ENCODE measurements at regions not wholly inside any gene's neighbourhood (a gene's known extent, or its start where the extent isn't known, plus 50 kb on each side); places are given as distances from the start of the nearest gene placed in this dataset.

GRCh38 chr1:169013821-169014220 lies 92.7 kb upstream of the ATP1B1 start:
- no peak overlapping the region for H2AFZ ChIP-seq (ENCODE audit: insufficient read depth, low read length, poor library complexity)
- no peak overlapping the region for H4K91ac ChIP-seq (ENCODE audit: low read depth, low read length)
- H2BK120ac ChIP-seq (ENCODE audit: insufficient read depth, low read length, poor library complexity) = no peak overlapping the region
- H3K27me3 ChIP-seq (ENCODE audit: insufficient read depth, low read length) = no peaks in the 10 kb centered on the region
- no peak overlapping the region for H3K4me3 ChIP-seq (ENCODE audit: low read depth, low read length)
- H2AK5ac ChIP-seq (ENCODE audit: low read length) = no peak overlapping the region
- no peaks in the 10 kb centered on the region for H3K79me1 ChIP-seq (ENCODE audit: low read length)
- no peak overlapping the region for H2BK12ac ChIP-seq (ENCODE audit: low read length)
- DNase-seq = no peak
- H3K23ac ChIP-seq (ENCODE audit: low read length) = no peak overlapping the region
- H3K9ac ChIP-seq (ENCODE audit: low read length) = no peak overlapping the region
- H3K4ac ChIP-seq (ENCODE audit: low read depth, low read length) = no peak overlapping the region
- H3K36me3 ChIP-seq (ENCODE audit: control insufficient read depth in 1 of 2, insufficient read depth in 2 of 2, low read length in 2 of 2) = no peaks in the 10 kb centered on the region
- H2BK5ac ChIP-seq (ENCODE audit: low read depth, low read length, poor library complexity) = no peak overlapping the region
- no peak overlapping the region for H3K18ac ChIP-seq (ENCODE audit: low read length)
- no peak overlapping the region for H4K8ac ChIP-seq (ENCODE audit: low read depth, low read length)
- no peaks in the 10 kb centered on the region for H3K9me3 ChIP-seq (ENCODE audit: insufficient read depth, low read depth, low read length)
- H4K12ac ChIP-seq (ENCODE audit: low read depth, low read length) = no peak overlapping the region
- WGBS (ENCODE audit: extremely low coverage, insufficient coverage, insufficient read length) = no CpG with 5 or more reads among the region's 4 CpGs
- H3K79me2 ChIP-seq (ENCODE audit: control insufficient read depth, insufficient read depth, low read length, poor library complexity) = no peaks in the 10 kb centered on the region
- H3K4me2 ChIP-seq (ENCODE audit: low read length) = no peak overlapping the region
- no peak overlapping the region for H3K27ac ChIP-seq (ENCODE audit: low read depth, low read length)
- no peak overlapping the region for H3K14ac ChIP-seq (ENCODE audit: low read length)
- no peaks in the 10 kb centered on the region for H3K4me1 ChIP-seq (ENCODE audit: control insufficient read depth in 1 of 2, insufficient read depth in 2 of 2, low read length in 2 of 2)

- no peak overlapping the region for H4K8ac ChIP-seq (ENCODE audit: low read depth, low read length)
- H2BK120ac ChIP-seq (ENCODE audit: insufficient read depth, low read length, poor library complexity) = no peak overlapping the region
- no peak overlapping the region for H3K27ac ChIP-seq (ENCODE audit: low read depth, low read length)
- no peaks in the 10 kb centered on the region for H3K36me3 ChIP-seq (ENCODE audit: control insufficient read depth in 1 of 2, insufficient read depth in 2 of 2, low read length in 2 of 2)
- no peak for DNase-seq
- H4K12ac ChIP-seq (ENCODE audit: low read depth, low read length) = no peak overlapping the region
- no peak overlapping the region for H3K14ac ChIP-seq (ENCODE audit: low read length)
- no peaks in the 10 kb centered on the region for H3K4me1 ChIP-seq (ENCODE audit: control insufficient read depth in 1 of 2, insufficient read depth in 2 of 2, low read length in 2 of 2)
- H3K27me3 ChIP-seq (ENCODE audit: insufficient read depth, low read length) = no peaks in the 10 kb centered on the region
- no peak overlapping the region for H2AFZ ChIP-seq (ENCODE audit: insufficient read depth, low read length, poor library complexity)
- H2AK5ac ChIP-seq (ENCODE audit: low read length) = no peak overlapping the region
- no peak overlapping the region for H3K23ac ChIP-seq (ENCODE audit: low read length)
- no peaks in the 10 kb centered on the region for H3K79me1 ChIP-seq (ENCODE audit: low read length)
- no peak overlapping the region for H3K4me3 ChIP-seq (ENCODE audit: low read depth, low read length)
- H3K18ac ChIP-seq (ENCODE audit: low read length) = no peak overlapping the region
- H2BK12ac ChIP-seq (ENCODE audit: low read length) = no peak overlapping the region
- no peak overlapping the region for H3K4me2 ChIP-seq (ENCODE audit: low read length)
- H4K91ac ChIP-seq (ENCODE audit: low read depth, low read length) = no peak overlapping the region
- no CpG with 5 or more reads among the region's 5 CpGs for WGBS (ENCODE audit: extremely low coverage, insufficient coverage, insufficient read length)
- H3K79me2 ChIP-seq (ENCODE audit: control insufficient read depth, insufficient read depth, low read length, poor library complexity) = no peaks in the 10 kb centered on the region
- no peak overlapping the region for H2BK5ac ChIP-seq (ENCODE audit: low read depth, low read length, poor library complexity)
- no peak overlapping the region for H3K9ac ChIP-seq (ENCODE audit: low read length)
- H3K9me3 ChIP-seq (ENCODE audit: insufficient read depth, low read depth, low read length) = no peaks in the 10 kb centered on the region
- no peak overlapping the region for H3K4ac ChIP-seq (ENCODE audit: low read depth, low read length)
Measured at GRCh38 chr1:169015464-169015863, 91.0 kb upstream of the ATP1B1 start.

DNA sequence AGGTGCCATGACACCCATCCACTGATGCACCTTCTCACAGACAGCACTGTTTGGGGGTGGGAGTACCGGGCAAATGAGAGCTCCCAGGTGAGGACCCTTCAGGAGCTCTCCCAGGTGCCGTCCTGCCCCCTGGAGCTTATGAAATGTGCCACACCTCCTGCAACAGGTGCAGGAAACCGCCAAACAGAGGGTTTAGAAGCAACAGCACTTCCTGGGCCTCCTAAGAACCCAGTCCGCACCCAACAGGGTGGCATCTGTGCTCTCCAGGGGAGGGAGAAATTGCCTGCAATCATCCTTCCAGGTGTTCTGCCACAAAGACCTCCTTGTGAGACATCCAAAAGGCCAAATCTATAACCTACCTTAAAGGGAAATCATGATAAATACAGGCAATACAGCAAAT lies 87.7 kb upstream of the ATP1B1 start:
- H3K9ac ChIP-seq (ENCODE audit: low read length) = no peak overlapping the region
- no peak overlapping the region for H2BK5ac ChIP-seq (ENCODE audit: low read depth, low read length, poor library complexity)
- H3K79me2 ChIP-seq (ENCODE audit: control insufficient read depth, insufficient read depth, low read length, poor library complexity) = no peaks in the 10 kb centered on the region
- H3K79me1 ChIP-seq (ENCODE audit: low read length) = no peaks in the 10 kb centered on the region
- no peak overlapping the region for H3K27ac ChIP-seq (ENCODE audit: low read depth, low read length)
- DNase-seq = no peak
- no peak overlapping the region for H4K12ac ChIP-seq (ENCODE audit: low read depth, low read length)
- H3K4me3 ChIP-seq (ENCODE audit: low read depth, low read length) = no peak overlapping the region
- WGBS (ENCODE audit: extremely low coverage, insufficient coverage, insufficient read length) = no CpG with 5 or more reads among the region's 4 CpGs
- no peaks in the 10 kb centered on the region for H3K36me3 ChIP-seq (ENCODE audit: control insufficient read depth in 1 of 2, insufficient read depth in 2 of 2, low read length in 2 of 2)
- H3K14ac ChIP-seq (ENCODE audit: low read length) = no peak overlapping the region
- H3K18ac ChIP-seq (ENCODE audit: low read length) = no peak overlapping the region
- no peak overlapping the region for H4K91ac ChIP-seq (ENCODE audit: low read depth, low read length)
- H3K27me3 ChIP-seq (ENCODE audit: insufficient read depth, low read length) = no peaks in the 10 kb centered on the region
- no peak overlapping the region for H2AFZ ChIP-seq (ENCODE audit: insufficient read depth, low read length, poor library complexity)
- no peaks in the 10 kb centered on the region for H3K4me1 ChIP-seq (ENCODE audit: control insufficient read depth in 1 of 2, insufficient read depth in 2 of 2, low read length in 2 of 2)
- H3K23ac ChIP-seq (ENCODE audit: low read length) = no peak overlapping the region
- no peak overlapping the region for H2BK12ac ChIP-seq (ENCODE audit: low read length)
- no peak overlapping the region for H3K4me2 ChIP-seq (ENCODE audit: low read length)
- no peak overlapping the region for H2AK5ac ChIP-seq (ENCODE audit: low read length)
- H2BK120ac ChIP-seq (ENCODE audit: insufficient read depth, low read length, poor library complexity) = no peak overlapping the region
- H4K8ac ChIP-seq (ENCODE audit: low read depth, low read length) = no peak overlapping the region
- H3K4ac ChIP-seq (ENCODE audit: low read depth, low read length) = no peak overlapping the region
- H3K9me3 ChIP-seq (ENCODE audit: insufficient read depth, low read depth, low read length) = no peaks in the 10 kb centered on the region

GRCh38 chr1:169019419-169020058 lies 87.0 kb upstream of the ATP1B1 start:
- Histone ChIP-seq H3K79me2 (ENCODE audit: control insufficient read depth, insufficient read depth, low read length, poor library complexity) (no peaks in the 10 kb centered on the region), H4K91ac (ENCODE audit: low read depth, low read length) (no peak overlapping the region), H3K27me3 (ENCODE audit: insufficient read depth, low read length) (no peaks in the 10 kb centered on the region), H4K12ac (ENCODE audit: low read depth, low read length) (no peak overlapping the region), H3K4ac (ENCODE audit: low read depth, low read length) (no peak overlapping the region), H3K4me1 (ENCODE audit: control insufficient read depth in 1 of 2, insufficient read depth in 2 of 2, low read length in 2 of 2) (no peaks in the 10 kb centered on the region), H3K14ac (ENCODE audit: low read length) (no peak overlapping the region), H3K9ac (ENCODE audit: low read length) (no peak overlapping the region), H2BK120ac (ENCODE audit: insufficient read depth, low read length, poor library complexity) (no peak overlapping the region), H3K18ac (ENCODE audit: low read length) (no peak overlapping the region), H3K4me2 (ENCODE audit: low read length) (no peak overlapping the region), H2AFZ (ENCODE audit: insufficient read depth, low read length, poor library complexity) (no peak overlapping the region), H4K8ac (ENCODE audit: low read depth, low read length) (no peak overlapping the region), H3K4me3 (ENCODE audit: low read depth, low read length) (no peak overlapping the region), H3K79me1 (ENCODE audit: low read length) (no peaks in the 10 kb centered on the region), H3K9me3 (ENCODE audit: insufficient read depth, low read depth, low read length) (no peaks in the 10 kb centered on the region), H2AK5ac (ENCODE audit: low read length) (no peak overlapping the region), H2BK12ac (ENCODE audit: low read length) (no peak overlapping the region), H3K23ac (ENCODE audit: low read length) (no peak overlapping the region), H3K27ac (ENCODE audit: low read depth, low read length) (no peak overlapping the region), H3K36me3 (ENCODE audit: control insufficient read depth in 1 of 2, insufficient read depth in 2 of 2, low read length in 2 of 2) (no peaks in the 10 kb centered on the region), H2BK5ac (ENCODE audit: low read depth, low read length, poor library complexity) (no peak overlapping the region)
- no peak for DNase-seq
- no CpG with 5 or more reads among the region's 3 CpGs for WGBS (ENCODE audit: extremely low coverage, insufficient coverage, insufficient read length)
